ENCODE measurements at regions not wholly inside any gene's neighbourhood (a gene's known extent, or its start where the extent isn't known, plus 50 kb on each side); places are given as distances from the start of the nearest gene placed in this dataset.

- dilution Hi-C loops (cut with MboI; ENCODE audit: extremely low pct_ligation_motif_present, low sequenced_read_pairs): no loop called here
- H3K9me1 ChIP-seq (ENCODE audit: control insufficient read depth, extremely low read depth, insufficient read depth, low read length): peaks cover 2% of the 10 kb centered on the region
- H3K4me1 ChIP-seq (ENCODE audit: control insufficient read depth, extremely low read depth, insufficient read depth, low read length): peaks cover 33% of the 10 kb centered on the region
- no peak overlapping the region for H3K4me2 ChIP-seq (ENCODE audit: control insufficient read depth, extremely low read depth, insufficient read depth, low read depth, low read length)
- no peaks in the 10 kb centered on the region for H4K20me1 ChIP-seq (ENCODE audit: control insufficient read depth, extremely low read depth, insufficient read depth, low read length)
- H3K9me3 ChIP-seq (ENCODE audit: control insufficient read depth, low read depth, low read length): no peaks in the 10 kb centered on the region
- H2AFZ ChIP-seq (ENCODE audit: control insufficient read depth, low read length): no peak overlapping the region
- H3K9ac ChIP-seq (ENCODE audit: control insufficient read depth, extremely low read depth, insufficient read depth, low read length): no peak overlapping the region
- no peak for DNase-seq (ENCODE audit: low read depth, low spot score)
- no peaks in the 10 kb centered on the region for H3K27me3 ChIP-seq (ENCODE audit: control insufficient read depth, extremely low read depth, insufficient read depth, low read length)
- FAIRE-seq: peak; percentile 63
- TF ChIP-seq EZH2 (IDR thresholded peaks at IDR 0.05; ENCODE audit: low read length): no peak
- no peak for TF ChIP-seq CTCF (optimal IDR thresholded peaks at IDR 0.05 in 1 of 3, IDR thresholded peaks at IDR 0.05 in 1 of 3, conservative IDR thresholded peaks at IDR 0.05 in 1 of 3; ENCODE audit: extremely low read depth in 1 of 3, insufficient read depth in 2 of 3, low read length in 3 of 3)
- no peaks in the 10 kb centered on the region for H3K36me3 ChIP-seq (ENCODE audit: control insufficient read depth in 2 of 2, extremely low read depth in 1 of 2, insufficient read depth in 2 of 2, low read length in 2 of 2)
- H3K27ac ChIP-seq (ENCODE audit: control insufficient read depth, insufficient read depth, low read length): no peak overlapping the region
- no peaks in the 10 kb centered on the region for H3K79me2 ChIP-seq (ENCODE audit: control insufficient read depth, insufficient read depth, low read length)
- H3K4me3 ChIP-seq (ENCODE audit: control insufficient read depth in 2 of 3, extremely low read depth in 1 of 3, insufficient read depth in 2 of 3, low read depth in 1 of 3, low read length in 3 of 3): no peak overlapping the region
Measured at GRCh38 chr11:92848578-92848977, 120.9 kb upstream of the MTNR1B start.

- no peak for DNase-seq (ENCODE audit: low read depth, low spot score)
- Histone ChIP-seq H3K4me3 (ENCODE audit: control insufficient read depth in 2 of 3, extremely low read depth in 1 of 3, insufficient read depth in 2 of 3, low read depth in 1 of 3, low read length in 3 of 3) (no peak overlapping the region), H3K9me3 (ENCODE audit: control insufficient read depth, low read depth, low read length) (no peaks in the 10 kb centered on the region), H3K27ac (ENCODE audit: control insufficient read depth, insufficient read depth, low read length) (no peak overlapping the region), H2AFZ (ENCODE audit: control insufficient read depth, low read length) (no peak overlapping the region), H3K4me2 (ENCODE audit: control insufficient read depth, extremely low read depth, insufficient read depth, low read depth, low read length) (no peak overlapping the region), H3K27me3 (ENCODE audit: control insufficient read depth, extremely low read depth, insufficient read depth, low read length) (peaks cover 4% of the 10 kb centered on the region), H3K79me2 (ENCODE audit: control insufficient read depth, insufficient read depth, low read length) (no peaks in the 10 kb centered on the region), H3K9ac (ENCODE audit: control insufficient read depth, extremely low read depth, insufficient read depth, low read length) (no peak overlapping the region), H3K9me1 (ENCODE audit: control insufficient read depth, extremely low read depth, insufficient read depth, low read length) (peaks cover 2% of the 10 kb centered on the region), H3K4me1 (ENCODE audit: control insufficient read depth, extremely low read depth, insufficient read depth, low read length) (peaks cover 24% of the 10 kb centered on the region), H3K36me3 (ENCODE audit: control insufficient read depth in 2 of 2, extremely low read depth in 1 of 2, insufficient read depth in 2 of 2, low read length in 2 of 2) (no peaks in the 10 kb centered on the region), H4K20me1 (ENCODE audit: control insufficient read depth, extremely low read depth, insufficient read depth, low read length) (no peaks in the 10 kb centered on the region)
- no peak for FAIRE-seq
- dilution Hi-C loops (cut with MboI; ENCODE audit: extremely low pct_ligation_motif_present, low sequenced_read_pairs): no loop called here
- no peak for TF ChIP-seq CTCF (optimal IDR thresholded peaks at IDR 0.05 in 1 of 3, IDR thresholded peaks at IDR 0.05 in 1 of 3, conservative IDR thresholded peaks at IDR 0.05 in 1 of 3; ENCODE audit: extremely low read depth in 1 of 3, insufficient read depth in 2 of 3, low read length in 3 of 3)
- no peak for TF ChIP-seq EZH2 (IDR thresholded peaks at IDR 0.05; ENCODE audit: low read length)
Measured at GRCh38 chr11:92850296-92850826, 119.1 kb upstream of the MTNR1B start.

All from keratinocyte (primary cell).